CD14-positive monocyte (primary cell): ENCODE measurements at regions not wholly inside any gene's neighbourhood (a gene's known extent, or its start where the extent isn't known, plus 50 kb on each side); places are given as distances from the start of the nearest gene placed in this dataset.

Source experiments
- DNase-seq, 3 donors: peaks; one replicate each; pipeline ENCODE4 v3.0.0-alpha.2; 2011 to 2022
- H2AFZ ChIP-seq: 2 replicates; pipeline ENCODE4 v1.6.0; 2012; ENCODE audit warnings: mild to moderate bottlenecking, low read depth, low read length, inconsistent platforms; ENCODE audit not compliant: insufficient read depth, poor library complexity, severe bottlenecking
- H3K27ac ChIP-seq, 2 donors: 1 replicate in 1 of 2; 2 replicates in 1 of 2; pipeline ENCODE4 v1.5.1; 2012 to 2013; ENCODE audit warnings: low read length in 2 of 2, control low read depth in 1 of 2, inconsistent platforms in 1 of 2, low read depth in 1 of 2, mild to moderate bottlenecking in 1 of 2
- H3K27me3 ChIP-seq, 2 donors: one replicate each; pipeline versions ENCODE4 v1.6.0 to v1.6.1; 2011 to 2013; ENCODE audit warnings: low read length in 2 of 2; ENCODE audit not compliant: control insufficient read depth in 2 of 2, insufficient read depth in 2 of 2
- H3K36me3 ChIP-seq, 2 donors: replicated peaks in 1 of 2; 1 replicate in 1 of 2; 2 replicates in 1 of 2; pipeline versions ENCODE4 v1.5.1 to v1.6.1; 2012 to 2013; ENCODE audit warnings: low read length in 2 of 2, control low read depth in 1 of 2, inconsistent platforms in 1 of 2, mild to moderate bottlenecking in 1 of 2; ENCODE audit not compliant: insufficient read depth in 2 of 2, control insufficient read depth in 1 of 2
- H3K4me1 ChIP-seq, 2 donors: 1 replicate in 1 of 2; 2 replicates in 1 of 2; pipeline versions ENCODE4 v1.5.1 to v1.6.1; 2012 to 2013; ENCODE audit warnings: low read length in 2 of 2, control low read depth in 1 of 2, inconsistent platforms in 1 of 2, mild to moderate bottlenecking in 1 of 2, moderate library complexity in 1 of 2; ENCODE audit not compliant: insufficient read depth in 2 of 2, control insufficient read depth in 1 of 2
- H3K4me2 ChIP-seq: replicated peaks from 2 replicates; pipeline ENCODE3; 2012; ENCODE audit warnings: low read length, moderate library complexity, mild to moderate bottlenecking; ENCODE audit not compliant: poor library complexity, severe bottlenecking; ENCODE audit errors: extremely low read depth
- H3K4me3 ChIP-seq, 3 experiments: fragments of 200-600 bp in 1 of 3; sonication (generic) in 1 of 3; replicated peaks in 1 of 3; 1 replicate in 2 of 3; 2 replicates in 1 of 3; pipeline ENCODE4 v1.5.1; 2011 to 2013; ENCODE audit warnings: low read length in 3 of 3, mild to moderate bottlenecking in 3 of 3, control low read depth in 2 of 3, low read depth in 2 of 3, inconsistent platforms in 1 of 3, moderate library complexity in 1 of 3
- H3K79me2 ChIP-seq: 2 replicates; pipeline ENCODE4 v1.6.0; 2012; ENCODE audit warnings: mild to moderate bottlenecking, control low read depth, inconsistent platforms, low read length, moderate library complexity; ENCODE audit not compliant: insufficient read depth
- H3K9ac ChIP-seq: 2 replicates; pipeline ENCODE4 v1.6.0; 2017; ENCODE audit warnings: low read length, mild to moderate bottlenecking; ENCODE audit not compliant: insufficient read depth, poor library complexity, severe bottlenecking
- H3K9me3 ChIP-seq, 2 donors: replicated peaks in 1 of 2; 1 replicate in 1 of 2; 2 replicates in 1 of 2; pipeline versions ENCODE4 v1.5.1 to v1.6.1; 2012 to 2013; ENCODE audit warnings: low read length in 2 of 2, control low read depth in 1 of 2; ENCODE audit not compliant: control insufficient read depth in 1 of 2, insufficient read depth in 1 of 2
- H4K20me1 ChIP-seq: 2 replicates; pipeline ENCODE4 v1.6.0; 2012; ENCODE audit warnings: mild to moderate bottlenecking, low read length, control low read depth, moderate library complexity; ENCODE audit not compliant: insufficient read depth
- H3K27ac Mint-ChIP-seq, 7 donors: one replicate each; pipeline ENCODE4 v1.8.0; 2020; ENCODE audit warnings: mild to moderate bottlenecking in 7 of 7, mixed read lengths in 7 of 7, moderate library complexity in 6 of 7, inconsistent platforms in 2 of 7
- H3K27me3 Mint-ChIP-seq, 3 donors: one replicate each; pipeline ENCODE4 v1.8.0; 2021 to 2022; ENCODE audit warnings: low read depth in 3 of 3, mild to moderate bottlenecking in 3 of 3, mixed read lengths in 3 of 3, moderate library complexity in 3 of 3, inconsistent platforms in 1 of 3
- H3K36me3 Mint-ChIP-seq, 2 donors: one replicate each; pipeline ENCODE4 v1.8.0; 2020; ENCODE audit warnings: mixed read lengths in 2 of 2, inconsistent platforms in 1 of 2, mild to moderate bottlenecking in 1 of 2
- H3K4me1 Mint-ChIP-seq: one replicate; pipeline ENCODE4 v1.8.0; 2020; ENCODE audit warnings: mild to moderate bottlenecking, mixed read lengths
- H3K4me3 Mint-ChIP-seq, 2 donors: one replicate each; pipeline ENCODE4 v1.8.0; 2020; ENCODE audit warnings: mild to moderate bottlenecking in 2 of 2, mixed read lengths in 2 of 2, moderate library complexity in 1 of 2
- H3K9me3 Mint-ChIP-seq, 7 donors: one replicate each; pipeline ENCODE4 v1.8.0; 2020 to 2022; ENCODE audit warnings: mixed read lengths in 7 of 7, mild to moderate bottlenecking in 6 of 7, moderate library complexity in 6 of 7, inconsistent platforms in 2 of 7
- CTCF ChIP-seq: fragments of 200-600 bp; IDR thresholded peaks from one replicate; pipeline ENCODE4 v1.8.0; 2022; ENCODE audit warnings: antibody characterized with exemption, mild to moderate bottlenecking
- WGBS: methylation state at CpG from one replicate; pipeline ENCODE4 v1.1.5; 2013; ENCODE audit warnings: missing lambda C conversion rate; ENCODE audit not compliant: insufficient coverage; 5-methylcytosine and 5-hydroxymethylcytosine counted together
- intact Hi-C, 2 donors: fragments of 100-400 bp; cut with micrococcal nuclease; formaldehyde crosslinking; loops; one replicate each; pipeline versions ENCODE4 v1.15.0 to v1.15.1; 2023

GRCh38 chr1:82836213-82836972 is 1035.7 kb downstream of the ADGRL2 start:
- WGBS = 100% methylated on average over 2 of the region's 7 CpGs
- Histone ChIP-seq H3K27me3 (no peaks in the 10 kb centered on the region), H4K20me1 (no peaks in the 10 kb centered on the region), H3K27ac (no peak overlapping the region), H2AFZ (no peak overlapping the region), H3K9ac (no peak overlapping the region), H3K36me3 (no peaks in the 10 kb centered on the region), H3K4me2 (no peak overlapping the region), H3K9me3 (no peaks in the 10 kb centered on the region), H3K4me1 (no peaks in the 10 kb centered on the region), H3K4me3 (no peak overlapping the region), H3K79me2 (no peaks in the 10 kb centered on the region)
- Mint-ChIP-seq H3K27ac (no peak overlapping the region), H3K4me1 (no peaks in the 10 kb centered on the region), H3K4me3 (no peak overlapping the region), H3K27me3 (peaks cover 1 to 3% (median 1%) of the 10 kb centered on the region in 3 donors), H3K36me3 (no peaks in the 10 kb centered on the region), H3K9me3 (peaks cover 0 to 7% (median 2%) of the 10 kb centered on the region in 7 donors)
- intact Hi-C loops = no loop called here
- TF ChIP-seq CTCF = no peak
- no peak for DNase-seq

- Histone ChIP-seq H3K4me3 (no peak overlapping the region), H3K36me3 (no peaks in the 10 kb centered on the region), H3K4me2 (no peak overlapping the region), H3K27me3 (no peaks in the 10 kb centered on the region), H4K20me1 (no peaks in the 10 kb centered on the region), H3K9ac (no peak overlapping the region), H3K27ac (no peak overlapping the region), H2AFZ (no peak overlapping the region), H3K79me2 (no peaks in the 10 kb centered on the region), H3K4me1 (no peaks in the 10 kb centered on the region), H3K9me3 (no peaks in the 10 kb centered on the region)
- Mint-ChIP-seq H3K36me3 (no peaks in the 10 kb centered on the region), H3K9me3 (peaks cover 0 to 7% (median 2%) of the 10 kb centered on the region in 7 donors), H3K4me1 (no peaks in the 10 kb centered on the region), H3K27me3 (peaks cover 0 to 1% (median 1%) of the 10 kb centered on the region in 3 donors), H3K4me3 (no peak overlapping the region), H3K27ac (no peak overlapping the region)
- intact Hi-C loops = no loop called here
- TF ChIP-seq CTCF = no peak
- WGBS = no CpG with 5 or more reads among the region's 6 CpGs
- DNase-seq = no peak
These were observed 1030.1 kb downstream of the ADGRL2 start for GRCh38 chr1:82830690-82831380.
